ENCODE measurements at regions not wholly inside any gene's neighbourhood (a gene's known extent, or its start where the extent isn't known, plus 50 kb on each side); places are given as distances from the start of the nearest gene placed in this dataset.

- no peak overlapping the region for H3K4me3 ChIP-seq (ENCODE audit: low read depth, low read length)
- no peak for DNase-seq (ENCODE audit: low read depth)
- TF ChIP-seq CTCF (IDR thresholded peaks at IDR 0.05; ENCODE audit: control insufficient read depth, extremely low read depth, insufficient read depth), result no peak
Observed at GRCh38 chr15:69793431-69793780, 304.3 kb downstream of the TLE3 start.

GRCh38 chr15:69793781-69794451 lies 303.8 kb downstream of the TLE3 start:
- no peak for DNase-seq (ENCODE audit: low read depth)
- no peak for TF ChIP-seq CTCF (IDR thresholded peaks at IDR 0.05; ENCODE audit: control insufficient read depth, extremely low read depth, insufficient read depth)
- no peak overlapping the region for H3K4me3 ChIP-seq (ENCODE audit: low read depth, low read length)

GRCh38 chr15:69794645-69795469 lies 302.9 kb downstream of the TLE3 start:
- no peak for TF ChIP-seq CTCF (IDR thresholded peaks at IDR 0.05; ENCODE audit: control insufficient read depth, extremely low read depth, insufficient read depth)
- no peak overlapping the region for H3K4me3 ChIP-seq (ENCODE audit: low read depth, low read length)
- no peak for DNase-seq (ENCODE audit: low read depth)

- no peak overlapping the region for H3K4me3 ChIP-seq (ENCODE audit: low read depth, low read length)
- no peak for TF ChIP-seq CTCF (IDR thresholded peaks at IDR 0.05; ENCODE audit: control insufficient read depth, extremely low read depth, insufficient read depth)
- DNase-seq (ENCODE audit: low read depth), result no peak
Observed at GRCh38 chr15:69795601-69796000, 302.1 kb downstream of the TLE3 start.

- no peak overlapping the region for H3K4me3 ChIP-seq (ENCODE audit: low read depth, low read length)
- DNase-seq (ENCODE audit: low read depth), result no peak
- TF ChIP-seq CTCF (IDR thresholded peaks at IDR 0.05; ENCODE audit: control insufficient read depth, extremely low read depth, insufficient read depth), result no peak
Observed at GRCh38 chr15:69797051-69797595, 300.6 kb downstream of the TLE3 start.

- no peak for TF ChIP-seq CTCF (IDR thresholded peaks at IDR 0.05; ENCODE audit: control insufficient read depth, extremely low read depth, insufficient read depth)
- no peak overlapping the region for H3K4me3 ChIP-seq (ENCODE audit: low read depth, low read length)
- no peak for DNase-seq (ENCODE audit: low read depth)
Observed at GRCh38 chr15:69797615-69798014, 300.1 kb downstream of the TLE3 start.
